B cell (primary cell): ENCODE measurements at regions not wholly inside any gene's neighbourhood (a gene's known extent, or its start where the extent isn't known, plus 50 kb on each side); places are given as distances from the start of the nearest gene placed in this dataset.

Experiments
- ATAC-seq: fragments of 200-7000 bp; cut with Tn5 transposase; one replicate; pipeline ENCODE4 v1.10.0; 2021; ENCODE audit warnings: low read depth, mild to moderate bottlenecking, moderate number of reproducible peaks, moderate library complexity
- CTCF ChIA-PET: fragments of 350-600 bp; sonication (Branson Sonifier 250); formaldehyde crosslinking; loops from one replicate; lab custom pipeline; 2021; ENCODE audit warnings: antibody characterized with exemption, inconsistent platforms; lab: Charles Lee
- POLR2A ChIA-PET: fragments of 350-600 bp; sonication (Branson Sonifier 250); formaldehyde crosslinking; loops from one replicate; lab custom pipeline; 2021; ENCODE audit warnings: antibody characterized with exemption; lab: Charles Lee
- DNase-seq: peaks from one replicate; pipeline ENCODE4 v3.0.0; 2013
- H2AFZ ChIP-seq: 2 replicates; pipeline ENCODE4 v1.6.1; 2012; ENCODE audit warnings: mild to moderate bottlenecking, low read depth, low read length; ENCODE audit not compliant: insufficient read depth, poor library complexity, severe bottlenecking
- H3K27ac ChIP-seq, 2 donors: 1 replicate in 1 of 2; 2 replicates in 1 of 2; pipeline ENCODE4 v1.5.1; 2012 to 2013; ENCODE audit warnings: low read length in 2 of 2, mild to moderate bottlenecking in 2 of 2, moderate library complexity in 1 of 2
- H3K27me3 ChIP-seq, 4 experiments: fragments of 200-600 bp in 1 of 4; sonication (generic) in 1 of 4; replicated peaks in 1 of 4; 1 replicate in 2 of 4; 2 replicates in 2 of 4; pipeline versions ENCODE4 v1.6.1 to v1.7.0; 2013 to 2016; ENCODE audit warnings: low read length in 3 of 4, mild to moderate bottlenecking in 2 of 4, mixed read lengths in 1 of 4, moderate library complexity in 1 of 4; ENCODE audit not compliant: insufficient read depth in 4 of 4, control insufficient read depth in 3 of 4; ENCODE audit errors: control extremely low read depth in 1 of 4
- H3K36me3 ChIP-seq, 2 experiments: replicated peaks in 1 of 2; 1 replicate in 1 of 2; 2 replicates in 1 of 2; pipeline versions ENCODE4 v1.6.1 to v1.7.1; 2013; ENCODE audit warnings: low read length in 1 of 2; ENCODE audit not compliant: insufficient read depth in 2 of 2, control insufficient read depth in 1 of 2; ENCODE audit errors: control extremely low read depth in 1 of 2, extremely low read depth in 1 of 2
- H3K4me1 ChIP-seq, 2 donors: fragments of 200-600 bp in 1 of 2; sonication (generic) in 1 of 2; 1 replicate in 1 of 2; 2 replicates in 1 of 2; pipeline versions ENCODE4 v1.5.1 to v1.6.1; 2013 to 2017; ENCODE audit warnings: low read length in 2 of 2; ENCODE audit not compliant: control insufficient read depth in 2 of 2, insufficient read depth in 2 of 2
- H3K4me2 ChIP-seq: replicated peaks from 2 replicates; pipeline ENCODE3; 2012; ENCODE audit warnings: mild to moderate bottlenecking, low read depth, low read length; ENCODE audit not compliant: poor library complexity, severe bottlenecking
- H3K4me3 ChIP-seq, 5 experiments: fragments of 200-600 bp in 1 of 5; sonication (generic) in 1 of 5; 1 replicate in 3 of 5; 2 replicates in 2 of 5; pipeline versions ENCODE4 v1.5.1 to v1.7.0; 2011 to 2016; ENCODE audit warnings: low read length in 4 of 5, mild to moderate bottlenecking in 4 of 5, low read depth in 2 of 5, control low read depth in 1 of 5, moderate library complexity in 1 of 5; ENCODE audit not compliant: insufficient read depth in 1 of 5; ENCODE audit errors: control extremely low read depth in 1 of 5, extremely low read depth in 1 of 5
- H3K79me2 ChIP-seq: fragments of 200-600 bp; sonication (generic); one replicate; pipeline ENCODE4 v1.6.0; 2016; ENCODE audit warnings: low read length; ENCODE audit not compliant: control insufficient read depth, insufficient read depth
- H3K9ac ChIP-seq: fragments of 200-600 bp; sonication (generic); 2 replicates; pipeline ENCODE4 v1.6.1; 2017; ENCODE audit warnings: mild to moderate bottlenecking, low read length, moderate library complexity
- H3K9me3 ChIP-seq, 3 donors: one replicate each; pipeline versions ENCODE4 v1.6.1 to v1.7.1; 2013; ENCODE audit warnings: low read length in 2 of 3; ENCODE audit not compliant: control insufficient read depth in 2 of 3, insufficient read depth in 1 of 3; ENCODE audit errors: control extremely low read depth in 1 of 3
- H4K20me1 ChIP-seq: 2 replicates; pipeline ENCODE4 v1.6.0; 2012; ENCODE audit warnings: mild to moderate bottlenecking, low read length; ENCODE audit not compliant: insufficient read depth, control insufficient read depth, poor library complexity, severe bottlenecking
- H3K27ac Mint-ChIP-seq: one replicate; pipeline ENCODE4 v1.8.0; 2021; ENCODE audit warnings: mixed read lengths
- H3K27me3 Mint-ChIP-seq: one replicate; pipeline ENCODE4 v1.8.0; 2021; ENCODE audit warnings: mixed read lengths
- H3K4me1 Mint-ChIP-seq: one replicate; pipeline ENCODE4 v1.8.0; 2021; ENCODE audit warnings: mixed read lengths
- H3K4me3 Mint-ChIP-seq: one replicate; pipeline ENCODE4 v1.8.0; 2021; ENCODE audit warnings: mixed read lengths
- H3K9me3 Mint-ChIP-seq: one replicate; pipeline ENCODE4 v1.8.0; 2022; ENCODE audit warnings: mixed read lengths; ENCODE audit not compliant: insufficient read depth
- CTCF ChIP-seq: fragments of 200-600 bp; IDR thresholded peaks from one replicate; pipeline ENCODE4 v1.8.0; 2022; ENCODE audit warnings: antibody characterized with exemption, mild to moderate bottlenecking
- EZH2 ChIP-seq: IDR thresholded peaks from 2 replicates; pipeline ENCODE4 v1.6.1; 2012; ENCODE audit warnings: borderline replicate concordance, low read depth, mild to moderate bottlenecking, moderate library complexity, low read length; ENCODE audit not compliant: insufficient read depth, poor library complexity, severe bottlenecking
- WGBS: methylation state at CpG from one replicate; pipeline ENCODE4 v1.1.5; 2013; ENCODE audit warnings: missing lambda C conversion rate; ENCODE audit not compliant: insufficient coverage; 5-methylcytosine and 5-hydroxymethylcytosine counted together
- intact Hi-C: fragments of 100-400 bp; cut with micrococcal nuclease; formaldehyde crosslinking; loops from one replicate; pipeline ENCODE4 v1.10.0; 2022

DNA sequence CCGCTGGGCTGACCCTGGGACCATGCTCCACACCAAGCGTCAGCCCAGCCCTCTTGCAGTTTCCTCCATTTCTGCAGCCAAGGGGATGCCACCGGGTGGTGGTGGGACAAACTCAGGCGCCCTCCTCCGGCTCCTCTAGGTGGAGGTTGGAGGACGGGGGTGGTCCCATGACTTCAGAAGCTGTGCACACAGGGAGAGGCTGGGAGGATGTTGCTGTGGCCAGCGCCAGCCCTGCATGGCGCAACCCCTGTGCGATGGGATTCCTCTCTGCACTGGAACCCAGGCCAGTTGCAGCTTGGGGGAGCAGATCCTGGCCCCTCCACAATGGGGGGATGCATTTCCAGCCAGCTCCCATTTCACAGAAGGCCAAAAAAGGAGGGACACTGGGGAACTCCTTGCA lies 246.5 kb downstream of the C16orf95 start:
- Histone ChIP-seq H3K27ac (no peak overlapping the region), H3K4me1 (peaks cover 4 to 13% of the 10 kb centered on the region in 2 donors), H3K36me3 (no peaks in the 10 kb centered on the region), H3K9me3 (peaks cover 0 to 14% (median 0%) of the 10 kb centered on the region in 3 donors), H3K27me3 (peaks cover 0 to 3% (median 0%) of the 10 kb centered on the region in 4 experiments), H3K4me2 (no peak overlapping the region), H3K4me3 (no peak overlapping the region), H3K9ac (no peak overlapping the region), H2AFZ (no peak overlapping the region), H4K20me1 (no peaks in the 10 kb centered on the region), H3K79me2 (no peaks in the 10 kb centered on the region)
- TF ChIP-seq CTCF (no peak), EZH2 (no peak)
- Mint-ChIP-seq H3K4me1 (peaks cover 10% of the 10 kb centered on the region), H3K9me3 (no peaks in the 10 kb centered on the region), H3K27ac (no peak overlapping the region), H3K4me3 (no peak overlapping the region), H3K27me3 (peaks cover 11% of the 10 kb centered on the region)
- POLR2A ChIA-PET, result no interaction called here
- 91% methylated on average over 9 of the region's 9 CpGs for WGBS
- intact Hi-C loops, result no loop called here
- no peak for ATAC-seq
- DNase-seq, result no peak
- CTCF ChIA-PET, result interaction anchor here (2.2 kb wide), 1 partner anchor 8 kb away, joined by 9 read pairs; no protein-coding TSS in a partner anchor

GRCh38 chr16:87072101-87072500 lies 245.1 kb downstream of the C16orf95 start:
- ChIA-PET CTCF (interaction anchor here (2.2 kb wide), 1 partner anchor 9 kb away, joined by 9 read pairs; no protein-coding TSS in a partner anchor), POLR2A (no interaction called here)
- Histone ChIP-seq H3K4me1 (peaks cover 0 to 7% of the 10 kb centered on the region in 2 donors), H3K4me3 (no peak overlapping the region), H3K9me3 (peaks cover 0 to 19% (median 0%) of the 10 kb centered on the region in 3 donors), H3K27me3 (no peaks in the 10 kb centered on the region), H2AFZ (no peak overlapping the region), H4K20me1 (no peaks in the 10 kb centered on the region), H3K27ac (no peak overlapping the region), H3K36me3 (no peaks in the 10 kb centered on the region), H3K79me2 (no peaks in the 10 kb centered on the region), H3K4me2 (no peak overlapping the region), H3K9ac (no peak overlapping the region)
- H3K9me3 Mint-ChIP-seq, result no peaks in the 10 kb centered on the region
- WGBS, result 91% methylated on average over 5 of the region's 8 CpGs
- H3K4me3 Mint-ChIP-seq, result no peak overlapping the region
- intact Hi-C loops, result no loop called here
- H3K27ac Mint-ChIP-seq, result no peak overlapping the region
- H3K4me1 Mint-ChIP-seq, result peaks cover 5% of the 10 kb centered on the region
- DNase-seq (no peak), ATAC-seq (no peak)
- H3K27me3 Mint-ChIP-seq, result peaks cover 13% of the 10 kb centered on the region
- TF ChIP-seq CTCF (no peak), EZH2 (no peak)
